HuH-7 (cell line): ENCODE measurements at regions not wholly inside any gene's neighbourhood (a gene's known extent, or its start where the extent isn't known, plus 50 kb on each side); places are given as distances from the start of the nearest gene placed in this dataset.
"Not testable (repeated sequence)": the region's sequence is repeated elsewhere in the genome, so short reads cannot be mapped to it uniquely, and the experiment has no call there.

Experiments
- DNase-seq: peaks from one replicate; pipeline ENCODE4 v3.0.0; 2011; ENCODE audit warnings: low spot score

- DNase-seq: no peak
Observed at GRCh38 chr1:188599313-188599712, 1770.6 kb downstream of the PLA2G4A start.

GRCh38 chr1:188611432-188611831 lies 1782.7 kb downstream of the PLA2G4A start:
- DNase-seq: no peak

GRCh38 chr1:188615321-188615720 lies 1786.6 kb downstream of the PLA2G4A start:
- no peak for DNase-seq

GRCh38 chr1:188620236-188620635 lies 1791.5 kb downstream of the PLA2G4A start:
- no peak for DNase-seq

- no peak for DNase-seq
Observed at GRCh38 chr1:188641566-188642211, 1812.9 kb downstream of the PLA2G4A start.

- no peak for DNase-seq
Observed at GRCh38 chr1:188642704-188643103, 1814.0 kb downstream of the PLA2G4A start.

GRCh38 chr1:188652678-188653077 lies 1823.9 kb downstream of the PLA2G4A start:
- no peak for DNase-seq

- DNase-seq: not testable (repeated sequence)
Observed at GRCh38 chr1:188655966-188656365, 1821.7 kb downstream of the BRINP3 start.

GRCh38 chr1:188660572-188660971 lies 1817.1 kb downstream of the BRINP3 start:
- DNase-seq: no peak

GRCh38 chr1:188665477-188665876 lies 1812.2 kb downstream of the BRINP3 start:
- DNase-seq: no peak

- DNase-seq: no peak
Observed at GRCh38 chr1:188668083-188668482, 1809.6 kb downstream of the BRINP3 start.

- DNase-seq: no peak
Observed at GRCh38 chr1:188669728-188670382, 1807.8 kb downstream of the BRINP3 start.

- DNase-seq: no peak
Observed at GRCh38 chr1:188670837-188671236, 1806.8 kb downstream of the BRINP3 start.

- no peak for DNase-seq
Observed at GRCh38 chr1:188672153-188672552, 1805.5 kb downstream of the BRINP3 start.

- no peak for DNase-seq
Observed at GRCh38 chr1:188689542-188689941, 1788.1 kb downstream of the BRINP3 start.

- DNase-seq: no peak
Observed at GRCh38 chr1:188700116-188700515, 1777.5 kb downstream of the BRINP3 start.

GRCh38 chr1:188706742-188707141 lies 1770.9 kb downstream of the BRINP3 start:
- no peak for DNase-seq

- DNase-seq: no peak
Observed at GRCh38 chr1:188708795-188709535, 1768.7 kb downstream of the BRINP3 start.

GRCh38 chr1:188715566-188715965 lies 1762.1 kb downstream of the BRINP3 start:
- peak; percentile 4 for DNase-seq

- DNase-seq: no peak
Observed at GRCh38 chr1:188719735-188720134, 1757.9 kb downstream of the BRINP3 start.

- DNase-seq: no peak
Observed at GRCh38 chr1:188723332-188724020, 1754.2 kb downstream of the BRINP3 start.

GRCh38 chr1:188729039-188729438 lies 1748.6 kb downstream of the BRINP3 start:
- DNase-seq: no peak

GRCh38 chr1:188735567-188735966 lies 1742.1 kb downstream of the BRINP3 start:
- no peak for DNase-seq
